ENCODE measurements at regions not wholly inside any gene's neighbourhood (a gene's known extent, or its start where the extent isn't known, plus 50 kb on each side); places are given as distances from the start of the nearest gene placed in this dataset.

DNA sequence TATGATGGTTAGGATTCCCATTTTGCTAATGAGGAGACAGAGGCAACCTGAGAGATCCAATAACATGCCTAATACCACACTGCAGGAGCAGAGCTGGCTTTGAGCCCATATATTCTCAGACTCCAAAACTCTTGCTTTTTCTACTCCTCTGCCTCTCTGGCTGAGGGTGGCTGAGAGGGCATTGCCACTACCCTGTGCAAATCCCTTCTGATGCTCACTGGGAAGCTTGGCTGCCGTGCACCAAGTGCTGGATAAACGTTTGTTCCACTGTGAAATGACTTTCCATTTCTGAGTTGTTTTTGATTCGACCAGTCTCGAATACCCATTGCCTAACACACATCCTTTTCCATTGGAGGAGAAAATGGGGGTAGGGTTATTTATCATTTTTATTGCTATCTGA, 123.1 kb upstream of the SORCS3 start:
- intact Hi-C loops (cut with DNase I, micrococcal nuclease) = no loop called here
- H3K9me3 ChIP-seq = no peaks in the 10 kb centered on the region
- H3K36me3 ChIP-seq (ENCODE audit: low read depth) = no peaks in the 10 kb centered on the region

DNA sequence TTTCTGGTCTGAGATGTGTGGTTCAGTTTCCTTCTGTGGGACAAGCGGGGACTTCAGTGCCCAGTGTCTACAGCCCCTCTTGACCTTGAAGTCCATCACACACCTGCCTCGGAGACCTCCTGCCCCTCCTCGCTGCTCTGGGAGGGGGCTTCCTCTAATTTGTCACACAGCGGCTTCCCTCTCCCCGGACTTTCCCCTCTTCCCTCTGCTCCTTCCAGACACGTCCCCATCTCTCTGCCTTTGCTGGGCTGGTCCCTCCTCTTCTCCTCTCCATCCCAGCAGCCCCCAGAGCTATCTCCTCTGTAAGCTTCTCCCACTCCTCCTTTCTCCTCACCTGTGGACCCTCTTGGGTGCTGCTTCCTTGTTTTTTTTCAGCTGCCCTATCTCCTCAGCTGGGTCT, 122.2 kb upstream of the SORCS3 start:
- DNase-seq = no peak
- H3K4me3 ChIP-seq = no peak overlapping the region
- no peaks in the 10 kb centered on the region for H3K4me1 ChIP-seq (ENCODE audit: low read depth)
- no peak for ATAC-seq
- H3K9me3 ChIP-seq = no peaks in the 10 kb centered on the region
- TF ChIP-seq, protein P1, sequence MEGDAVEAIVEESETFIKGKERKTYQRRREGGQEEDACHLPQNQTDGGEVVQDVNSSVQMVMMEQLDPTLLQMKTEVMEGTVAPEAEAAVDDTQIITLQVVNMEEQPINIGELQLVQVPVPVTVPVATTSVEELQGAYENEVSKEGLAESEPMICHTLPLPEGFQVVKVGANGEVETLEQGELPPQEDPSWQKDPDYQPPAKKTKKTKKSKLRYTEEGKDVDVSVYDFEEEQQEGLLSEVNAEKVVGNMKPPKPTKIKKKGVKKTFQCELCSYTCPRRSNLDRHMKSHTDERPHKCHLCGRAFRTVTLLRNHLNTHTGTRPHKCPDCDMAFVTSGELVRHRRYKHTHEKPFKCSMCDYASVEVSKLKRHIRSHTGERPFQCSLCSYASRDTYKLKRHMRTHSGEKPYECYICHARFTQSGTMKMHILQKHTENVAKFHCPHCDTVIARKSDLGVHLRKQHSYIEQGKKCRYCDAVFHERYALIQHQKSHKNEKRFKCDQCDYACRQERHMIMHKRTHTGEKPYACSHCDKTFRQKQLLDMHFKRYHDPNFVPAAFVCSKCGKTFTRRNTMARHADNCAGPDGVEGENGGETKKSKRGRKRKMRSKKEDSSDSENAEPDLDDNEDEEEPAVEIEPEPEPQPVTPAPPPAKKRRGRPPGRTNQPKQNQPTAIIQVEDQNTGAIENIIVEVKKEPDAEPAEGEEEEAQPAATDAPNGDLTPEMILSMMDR (IDR thresholded peaks at IDR 0.05) = no peak
- intact Hi-C loops (cut with DNase I, micrococcal nuclease) = no loop called here
- no peaks in the 10 kb centered on the region for H3K36me3 ChIP-seq (ENCODE audit: low read depth)

More for the DNA sequence above, 123.1 kb upstream of the SORCS3 start:
- no peak for ATAC-seq
- Histone ChIP-seq H3K4me1 (ENCODE audit: low read depth) (no peaks in the 10 kb centered on the region), H3K4me3 (no peak overlapping the region)
- TF ChIP-seq, protein P1 (IDR thresholded peaks at IDR 0.05) = no peak
- no peak for DNase-seq

DNA sequence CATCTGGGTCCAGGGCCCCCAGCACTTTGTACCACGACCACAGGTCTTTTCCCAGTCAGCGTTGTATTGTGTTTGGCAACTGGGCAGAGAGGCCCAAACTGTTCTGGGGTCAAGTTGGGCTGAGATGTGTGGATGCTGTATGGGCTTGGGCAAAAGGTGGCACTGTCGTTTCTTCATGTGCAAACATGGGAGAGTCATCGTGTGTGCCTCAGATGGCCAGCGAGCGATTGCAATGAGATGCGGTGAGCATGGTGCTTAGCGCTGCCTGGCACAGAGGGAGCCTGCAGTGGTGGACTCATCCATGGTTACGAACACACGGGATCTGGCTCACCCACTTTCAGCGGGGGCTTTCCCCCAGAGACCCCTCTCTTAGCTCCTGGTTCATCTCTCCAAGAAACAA, 120.4 kb upstream of the SORCS3 start:
- intact Hi-C loops (cut with DNase I, micrococcal nuclease) = no loop called here
- ATAC-seq (no peak), DNase-seq (no peak)
- no peaks in the 10 kb centered on the region for H3K36me3 ChIP-seq (ENCODE audit: low read depth)
- no peaks in the 10 kb centered on the region for H3K9me3 ChIP-seq
- H3K4me3 ChIP-seq = no peak overlapping the region
- no peaks in the 10 kb centered on the region for H3K4me1 ChIP-seq (ENCODE audit: low read depth)
- TF ChIP-seq, protein P1 (IDR thresholded peaks at IDR 0.05) = no peak

DNA sequence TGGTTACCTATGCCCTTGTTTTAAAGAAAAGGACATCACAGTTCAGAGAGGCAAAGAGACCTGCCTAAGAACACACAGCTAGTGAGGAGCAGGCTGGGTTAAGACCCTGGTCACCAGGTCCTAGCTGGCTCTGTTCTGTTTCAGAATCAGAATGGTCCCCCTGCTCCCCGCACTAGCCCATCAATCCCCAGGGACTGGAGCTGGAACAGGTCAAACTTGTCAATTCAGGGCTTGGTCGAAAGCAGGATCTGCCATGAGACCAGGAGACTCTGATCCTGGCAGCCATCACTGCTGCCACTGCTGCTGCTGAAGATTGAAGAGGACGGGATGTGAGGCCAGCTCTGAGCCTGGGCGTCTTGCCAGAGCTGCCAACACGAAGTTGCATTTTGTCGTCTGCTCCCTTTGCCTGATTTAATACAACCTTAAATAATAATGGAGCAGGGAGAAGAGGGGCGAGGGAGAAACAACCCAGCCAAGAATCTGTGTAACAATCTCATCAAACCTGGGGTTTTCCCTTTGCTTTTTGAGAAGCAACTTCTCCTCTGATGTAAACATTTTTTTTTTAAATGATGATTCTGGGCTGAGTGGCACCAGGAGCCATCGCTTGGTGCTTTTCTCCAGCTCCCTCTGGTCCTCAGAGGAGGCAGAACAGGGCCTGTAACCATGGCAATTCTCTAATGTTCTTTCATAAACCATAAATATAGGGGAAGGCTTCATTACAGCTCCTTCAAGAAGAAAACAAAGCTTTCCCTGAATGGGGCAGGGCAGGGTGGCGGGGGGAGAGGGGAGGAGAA, 119.0 kb upstream of the SORCS3 start:
- intact Hi-C loops (cut with DNase I, micrococcal nuclease) = no loop called here
- Histone ChIP-seq H3K4me3 (no peak overlapping the region), H3K4me1 (ENCODE audit: low read depth) (no peaks in the 10 kb centered on the region), H3K9me3 (no peaks in the 10 kb centered on the region), H3K36me3 (ENCODE audit: low read depth) (no peaks in the 10 kb centered on the region)
- DNase-seq (no peak), ATAC-seq (no peak)
- TF ChIP-seq, protein P1 (IDR thresholded peaks at IDR 0.05) = no peak

DNA sequence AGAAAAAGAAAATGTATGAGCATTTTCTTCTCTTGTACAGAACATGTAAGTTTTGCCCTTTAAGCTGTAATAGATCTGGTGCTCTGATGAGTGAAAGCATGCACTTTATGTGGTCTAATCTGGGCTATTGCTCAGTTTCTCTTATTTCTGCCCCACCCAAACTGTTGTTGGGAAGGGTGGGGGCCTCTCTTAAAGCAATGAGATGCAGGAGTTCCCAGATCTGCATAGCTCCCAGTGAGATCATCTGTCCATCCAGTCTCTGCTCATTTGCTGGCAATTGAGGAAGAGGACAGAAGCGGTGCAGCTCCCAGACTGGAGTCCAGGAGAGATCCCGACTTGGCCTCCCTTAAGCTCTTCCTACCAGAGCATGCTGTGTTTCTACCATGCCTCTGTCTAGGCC, 114.9 kb upstream of the SORCS3 start:
- Histone ChIP-seq H3K9me3 (no peaks in the 10 kb centered on the region), H3K4me3 (no peak overlapping the region), H3K36me3 (ENCODE audit: low read depth) (no peaks in the 10 kb centered on the region), H3K4me1 (ENCODE audit: low read depth) (no peaks in the 10 kb centered on the region)
- ATAC-seq = no peak
- TF ChIP-seq, protein P1 (IDR thresholded peaks at IDR 0.05) = no peak
- no peak for DNase-seq
- intact Hi-C loops (cut with DNase I, micrococcal nuclease) = no loop called here

All from mucosa of descending colon (tissue), 3 donors.